ENCODE measurements at regions not wholly inside any gene's neighbourhood (a gene's known extent, or its start where the extent isn't known, plus 50 kb on each side); places are given as distances from the start of the nearest gene placed in this dataset.

DNA sequence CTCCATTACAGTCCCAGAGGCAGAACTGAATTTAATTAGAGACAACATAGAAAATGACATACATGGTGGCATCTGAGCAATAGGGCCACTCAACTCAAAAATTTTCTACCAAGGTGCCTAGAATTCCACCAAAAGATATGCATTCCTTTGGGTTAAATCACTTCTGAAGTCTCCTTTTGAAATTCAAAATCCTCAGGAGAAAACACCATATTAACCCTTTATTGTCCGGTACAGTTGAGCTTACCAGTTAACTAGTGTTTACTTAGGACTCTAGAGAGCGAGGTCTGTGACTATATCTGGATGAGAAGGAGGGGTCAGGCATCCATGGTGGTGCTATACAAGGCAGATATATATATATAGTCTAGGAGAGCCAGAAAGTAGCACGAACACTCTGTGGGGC is 355.6 kb upstream of the CAMK1G start:
- no peak for DNase-seq (ENCODE audit: low spot score)

DNA sequence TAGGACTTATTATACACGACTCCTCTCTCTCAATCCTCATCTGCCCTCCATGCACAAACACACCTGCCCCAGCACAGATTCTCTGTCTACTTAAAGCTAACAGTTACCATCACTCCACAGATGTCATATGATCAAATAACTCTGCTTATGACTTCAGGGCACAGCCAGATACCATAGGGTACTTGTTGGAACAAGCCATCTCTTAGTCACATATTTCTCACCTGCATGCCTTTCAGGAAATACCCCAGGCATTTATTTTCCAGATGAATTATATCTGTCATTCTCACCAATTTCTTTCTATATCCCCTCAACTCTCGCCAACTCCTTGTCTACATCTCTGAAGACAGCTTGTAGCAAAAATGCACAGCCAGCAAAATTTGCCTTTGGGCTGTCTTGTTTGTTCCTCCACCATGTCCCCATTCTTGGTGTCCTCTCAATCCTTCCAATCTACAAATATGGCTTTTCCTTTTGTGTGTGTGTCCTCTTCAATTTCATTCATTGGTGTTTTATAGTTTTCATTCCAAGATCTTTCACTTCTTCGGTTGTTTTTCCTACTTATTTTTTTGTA is 353.9 kb upstream of the CAMK1G start:
- no peak for DNase-seq (ENCODE audit: low spot score)

DNA sequence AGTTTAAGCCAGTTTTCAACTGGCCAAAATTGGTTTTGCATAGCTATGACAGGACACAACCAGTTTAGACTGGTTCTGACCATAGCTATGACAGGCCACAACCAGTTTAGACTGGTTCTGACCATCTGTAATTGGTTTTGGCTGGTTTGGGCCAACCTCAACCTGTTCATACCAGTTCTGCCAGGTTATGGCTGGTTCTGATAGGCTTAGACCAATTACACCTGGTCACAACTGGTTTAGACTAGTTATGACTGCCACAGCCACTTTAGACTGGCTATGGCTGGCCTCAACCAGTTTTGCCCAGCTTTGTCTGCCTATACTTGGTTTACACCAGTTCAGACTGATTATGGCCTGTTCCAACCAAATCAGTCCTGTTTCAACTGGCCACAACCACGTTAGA is 353.2 kb upstream of the CAMK1G start:
- DNase-seq (ENCODE audit: low spot score): no peak

DNA sequence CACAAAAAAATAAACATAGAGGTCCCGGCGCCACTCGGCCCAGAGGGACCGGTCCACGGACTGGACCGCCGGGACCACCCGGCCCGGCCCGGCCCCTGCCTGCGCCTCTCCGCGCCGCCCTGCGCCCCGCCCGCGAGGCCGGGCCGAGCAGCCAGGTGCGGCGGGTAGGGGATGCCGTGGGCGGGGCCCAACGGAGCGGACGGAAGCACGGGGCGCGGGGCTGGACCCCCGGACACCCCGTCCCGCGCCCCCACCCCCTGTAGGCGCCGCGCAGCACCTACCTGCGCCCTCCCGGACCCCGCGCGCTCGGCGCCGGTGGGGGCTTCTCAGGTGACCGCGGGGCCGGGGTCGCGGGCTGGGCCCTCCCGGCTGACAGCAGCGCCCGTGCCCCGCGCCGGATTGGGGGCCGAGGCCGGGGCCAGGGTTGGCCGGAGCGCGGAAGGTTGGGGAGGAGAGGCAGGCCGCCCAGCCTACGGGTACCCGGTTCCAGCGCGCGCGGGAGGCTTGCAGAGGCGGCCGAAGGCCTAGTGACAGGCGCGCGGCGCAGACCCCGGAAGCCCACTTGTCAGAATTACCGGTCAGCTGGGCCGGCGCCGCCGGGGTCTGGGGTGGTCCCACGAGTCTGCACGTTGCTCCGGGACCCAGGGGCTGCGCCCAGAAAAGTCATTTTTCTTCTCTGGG is 351.9 kb upstream of the CAMK1G start:
- no peak for DNase-seq (ENCODE audit: low spot score)

DNA sequence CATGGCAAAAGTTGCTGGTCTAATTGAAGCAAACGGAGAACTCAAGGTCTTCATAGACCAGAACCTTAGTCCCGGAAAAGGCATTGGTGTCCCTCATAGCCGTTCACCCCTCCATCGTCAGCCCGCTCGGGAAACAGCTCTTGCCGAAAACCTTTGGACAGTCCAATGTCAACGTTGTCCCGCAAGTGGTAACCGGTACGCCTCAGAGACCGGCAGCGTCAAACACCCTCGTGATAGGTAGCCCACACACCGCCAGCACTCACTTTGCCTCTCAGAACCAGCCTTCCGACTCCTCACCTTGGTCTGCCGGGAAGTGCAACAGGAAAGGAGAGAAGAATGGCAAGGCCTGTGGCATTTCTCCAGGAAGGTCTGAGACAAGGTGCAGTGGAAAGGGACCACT is 351.3 kb upstream of the CAMK1G start:
- no peak for DNase-seq (ENCODE audit: low spot score)

DNA sequence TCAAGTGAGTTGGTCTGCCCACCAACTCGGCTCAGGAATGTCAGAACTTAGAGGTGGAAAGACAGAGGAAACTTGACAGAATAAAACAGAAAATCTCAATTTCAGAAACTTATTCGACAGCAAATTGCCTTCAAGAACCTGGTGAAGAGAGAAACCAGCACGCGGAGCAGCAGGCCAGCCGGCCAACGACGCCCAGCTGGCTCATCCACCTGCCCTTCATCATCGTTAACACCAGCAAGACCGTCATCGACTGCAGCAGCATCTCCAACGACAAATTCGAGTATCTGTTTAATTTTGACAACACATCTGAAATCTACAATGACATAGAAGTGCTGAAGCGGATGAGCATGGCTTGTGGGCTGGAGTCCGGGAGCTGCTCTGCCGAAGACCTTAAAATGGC is 350.8 kb upstream of the CAMK1G start:
- no peak for DNase-seq (ENCODE audit: low spot score)

DNA sequence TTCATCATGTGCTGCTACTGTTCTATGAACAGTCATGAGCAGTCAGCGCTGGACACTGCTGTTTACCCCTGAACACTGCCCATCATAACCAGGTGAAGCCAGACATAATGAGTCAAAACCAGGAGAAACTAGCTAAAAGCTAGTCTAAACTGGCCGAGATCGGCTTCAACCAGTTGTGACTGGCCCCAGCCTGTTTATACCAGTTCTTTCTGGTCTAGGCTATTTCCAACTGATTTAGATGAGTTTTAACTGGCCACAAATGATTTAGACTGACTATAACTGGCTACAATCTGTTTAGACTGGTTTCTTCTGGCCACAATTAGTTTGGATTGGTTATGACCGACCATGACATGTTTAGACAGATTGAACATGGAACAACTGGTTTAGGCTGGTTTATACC is 348.3 kb upstream of the CAMK1G start:
- DNase-seq (ENCODE audit: low spot score): no peak

DNA sequence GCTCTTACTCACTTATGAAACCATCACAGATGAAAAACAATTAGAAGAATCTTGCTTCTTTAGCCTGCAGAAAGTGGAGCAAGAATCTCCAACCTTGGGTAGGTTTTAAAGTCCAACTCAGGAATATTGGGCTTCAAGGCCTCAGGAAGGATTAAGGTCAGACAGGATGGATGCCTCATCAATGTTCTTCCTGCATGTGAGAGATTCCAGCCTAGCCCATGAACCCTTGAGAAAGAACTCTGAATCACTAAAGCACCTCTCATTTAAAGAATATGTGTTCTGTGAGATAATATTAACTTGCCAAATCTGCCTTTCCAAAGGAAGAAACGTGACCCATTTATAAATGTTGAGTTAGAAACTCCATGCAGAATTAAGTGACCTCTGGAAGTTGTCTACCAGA is 345.2 kb upstream of the CAMK1G start:
- DNase-seq (ENCODE audit: low spot score): no peak

DNA sequence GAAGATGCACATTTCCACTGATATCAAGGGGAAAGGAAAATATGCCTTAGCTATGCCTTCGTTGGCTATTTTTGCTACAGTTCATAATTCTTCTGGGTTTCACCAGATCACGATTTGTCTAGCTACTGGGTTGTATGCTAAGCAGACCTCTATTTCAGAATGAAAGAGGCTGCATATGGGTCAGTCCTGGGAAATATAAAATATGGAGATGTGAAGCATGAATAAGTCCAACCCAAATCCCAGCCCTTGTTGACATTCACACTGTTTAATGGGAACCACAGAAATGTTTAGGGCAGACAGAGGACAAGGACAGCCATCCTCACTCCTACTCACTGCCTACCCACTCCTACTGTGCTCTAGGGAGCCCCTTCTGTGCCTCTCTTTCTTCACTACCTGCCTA is 343.2 kb upstream of the CAMK1G start:
- no peak for DNase-seq (ENCODE audit: low spot score)

DNA sequence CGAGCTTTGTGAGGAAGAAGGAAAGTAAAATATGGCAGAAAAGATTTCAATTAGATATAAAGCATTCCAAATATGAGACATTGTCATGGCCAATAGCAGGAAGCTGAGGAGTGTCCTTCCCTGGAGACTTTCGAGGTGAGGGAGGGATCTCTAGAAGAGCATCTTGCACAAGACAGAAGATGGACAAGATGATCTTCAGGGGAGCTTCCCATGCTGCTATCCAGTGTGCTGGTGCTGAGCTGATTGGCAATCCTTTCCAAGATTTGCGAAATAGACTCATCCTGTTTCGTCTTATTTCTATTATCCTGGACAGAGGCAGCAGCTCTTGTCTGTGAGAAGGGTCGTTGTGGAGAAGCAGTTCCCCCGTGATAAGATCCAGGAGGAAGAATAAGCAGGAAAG is 342.0 kb upstream of the CAMK1G start:
- no peak for DNase-seq (ENCODE audit: low spot score)

DNA sequence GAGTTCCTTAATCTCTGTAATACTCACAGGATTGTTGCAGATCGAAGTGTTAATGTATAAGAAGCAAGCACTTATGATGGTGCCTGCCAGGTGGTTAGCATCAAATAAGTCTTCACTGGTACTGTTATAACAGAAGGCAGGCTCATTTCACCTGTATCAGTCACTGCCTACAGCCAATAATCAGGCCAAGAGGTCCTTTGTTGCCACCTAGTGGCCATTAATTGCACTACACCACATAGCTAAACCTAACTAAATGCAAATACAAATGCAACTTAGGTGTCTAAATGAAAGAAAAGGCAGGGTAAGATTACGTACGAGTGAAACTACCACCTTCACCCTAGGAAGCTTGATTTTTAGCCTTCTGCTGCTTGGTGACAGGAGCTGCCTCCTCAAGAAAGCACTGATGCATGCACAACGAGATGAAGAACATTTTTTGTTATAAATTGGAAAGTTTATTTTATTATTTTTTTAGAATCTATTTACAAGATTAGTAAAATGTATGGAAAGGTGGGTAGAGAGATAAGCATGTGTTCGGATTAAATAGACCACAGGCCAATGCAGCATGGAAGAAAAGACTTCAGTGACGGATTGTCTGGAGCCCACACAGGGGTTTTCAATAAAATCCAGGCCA is 334.8 kb upstream of the CAMK1G start:
- DNase-seq (ENCODE audit: low spot score): peak; percentile 44

DNA sequence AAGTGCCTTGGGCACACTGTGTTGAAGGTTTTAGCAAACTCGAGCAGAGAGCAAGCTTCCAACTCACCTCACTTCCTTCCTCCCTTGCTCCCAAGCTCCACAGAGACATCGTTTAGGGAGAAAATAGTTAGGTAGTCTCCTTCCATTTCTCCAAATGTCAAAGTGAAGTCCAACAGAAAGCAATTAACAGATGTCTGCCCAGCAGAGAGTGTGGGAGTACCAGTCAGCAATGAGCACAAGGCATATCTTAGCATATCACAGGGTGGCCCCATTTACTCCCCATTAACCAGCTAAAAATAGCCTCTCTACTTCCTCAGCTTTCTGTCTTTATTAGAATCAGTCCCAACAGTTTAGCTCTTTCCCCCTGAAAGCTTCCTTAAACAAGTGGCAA is 334.2 kb upstream of the CAMK1G start:
- no peak for DNase-seq (ENCODE audit: low spot score)

DNA sequence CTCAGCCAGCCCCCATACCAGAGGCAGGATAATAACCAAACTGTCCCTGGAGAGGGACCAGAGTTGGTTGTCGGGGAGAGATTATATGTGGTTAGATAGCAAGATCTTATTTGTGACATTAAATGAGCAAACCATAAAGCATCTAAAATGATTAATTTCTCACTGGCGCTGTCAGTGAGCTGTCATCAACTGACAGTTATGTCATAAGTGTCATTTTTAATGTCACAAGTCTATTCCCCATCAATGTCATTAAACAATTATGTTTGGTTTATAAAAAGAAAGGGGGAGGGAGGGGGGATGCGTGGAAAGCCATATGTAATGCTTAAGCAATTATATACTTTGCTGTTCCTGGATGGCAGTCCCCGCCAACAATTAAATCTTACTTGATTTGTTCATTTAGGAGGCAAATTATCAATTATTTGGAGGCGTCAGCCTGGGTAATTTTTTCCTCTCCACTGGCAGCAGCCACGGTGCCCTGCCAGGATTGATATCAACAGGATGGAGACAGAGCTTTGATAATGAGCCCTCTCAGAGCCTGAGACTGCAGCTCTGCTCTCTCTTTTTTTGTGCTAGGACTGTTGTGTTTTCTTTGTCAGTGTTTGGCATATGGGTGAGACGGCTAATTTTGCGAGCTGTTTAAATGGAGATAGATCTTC is 333.6 kb upstream of the CAMK1G start:
- no peak for DNase-seq (ENCODE audit: low spot score)

DNA sequence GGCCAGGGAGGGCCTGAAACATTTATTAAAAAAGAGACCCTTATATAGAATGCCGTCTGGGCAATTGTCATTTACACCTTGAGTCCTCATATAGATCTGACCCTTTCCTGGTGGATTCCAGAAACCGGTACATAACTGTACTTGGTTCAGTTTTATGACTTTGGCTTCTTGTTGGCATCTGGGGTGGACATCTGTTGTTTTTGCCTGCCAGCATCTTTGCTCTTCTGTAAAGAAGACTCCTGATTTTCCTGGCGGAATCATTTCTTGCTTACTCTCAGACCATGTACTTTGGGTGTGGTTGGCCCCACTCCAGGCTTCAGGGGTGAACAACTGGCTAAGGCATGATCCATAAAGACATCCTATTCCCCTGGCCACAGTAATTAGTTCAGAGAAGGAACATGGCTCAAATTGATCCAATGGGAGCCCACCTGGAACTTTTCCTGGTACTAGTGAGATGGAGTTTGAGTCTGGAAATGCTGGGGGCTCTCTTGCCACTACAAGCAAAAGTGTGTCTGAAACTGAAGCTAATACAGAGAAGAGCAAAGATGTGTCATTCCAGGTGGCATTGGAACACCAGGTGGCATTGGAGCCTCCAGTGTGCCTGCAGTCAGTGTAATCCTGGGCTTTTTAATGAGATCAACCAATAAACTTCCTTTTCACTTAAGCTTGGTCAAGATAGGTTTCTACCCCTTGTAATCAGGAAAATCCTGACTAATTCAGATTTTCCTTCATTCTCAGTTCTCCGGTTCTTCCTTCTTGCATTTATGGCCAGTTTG is 332.5 kb upstream of the CAMK1G start:
- DNase-seq (ENCODE audit: low spot score): no peak

DNA sequence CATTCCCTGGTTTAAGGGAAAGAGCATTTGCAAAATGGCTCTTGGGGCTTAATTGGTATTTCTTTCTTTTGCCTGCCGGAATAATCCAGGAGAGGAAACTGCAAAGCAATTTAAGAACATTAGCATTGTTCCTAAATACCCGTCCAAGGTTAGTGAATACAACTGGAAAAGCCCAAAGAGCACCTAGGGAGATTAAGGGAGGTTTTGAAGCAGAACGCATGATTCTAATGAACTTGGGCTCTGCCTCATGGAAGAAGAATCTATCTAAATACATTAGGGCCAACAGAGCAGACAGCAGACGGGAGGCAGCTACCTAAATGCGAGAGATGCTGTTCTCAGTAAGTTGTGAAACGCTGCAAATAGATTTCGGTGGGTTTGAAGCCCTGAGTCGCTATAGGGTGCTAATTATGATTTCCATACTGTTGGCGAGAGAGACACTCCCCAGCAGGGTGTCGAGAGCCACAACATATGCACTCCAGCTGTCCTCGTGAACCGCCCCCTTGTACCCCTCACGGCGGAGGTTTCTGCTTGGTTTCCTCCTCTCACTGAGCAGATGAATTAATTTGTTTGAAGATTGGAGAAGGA is 326.7 kb upstream of the CAMK1G start:
- DNase-seq (ENCODE audit: low spot score): no peak

DNA sequence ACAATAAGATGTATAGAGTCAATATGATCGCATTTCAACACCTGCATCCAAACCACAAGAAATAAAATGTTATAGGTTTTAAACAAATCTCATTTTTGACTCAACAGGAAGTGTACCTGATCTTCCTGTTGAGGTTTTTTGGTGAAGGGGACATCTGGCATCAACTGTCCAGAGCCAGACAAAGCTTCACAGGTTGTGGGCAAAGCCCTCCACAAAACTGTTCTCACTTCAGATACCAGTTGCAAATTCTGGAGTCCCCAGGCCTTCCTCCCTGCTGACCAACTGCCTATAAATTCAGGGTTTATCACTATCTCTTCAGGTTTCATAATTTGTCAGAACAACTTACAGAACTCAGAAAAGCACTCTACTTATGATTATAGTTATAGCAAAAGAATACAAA is 326.1 kb upstream of the CAMK1G start:
- DNase-seq (ENCODE audit: low spot score): no peak

DNA sequence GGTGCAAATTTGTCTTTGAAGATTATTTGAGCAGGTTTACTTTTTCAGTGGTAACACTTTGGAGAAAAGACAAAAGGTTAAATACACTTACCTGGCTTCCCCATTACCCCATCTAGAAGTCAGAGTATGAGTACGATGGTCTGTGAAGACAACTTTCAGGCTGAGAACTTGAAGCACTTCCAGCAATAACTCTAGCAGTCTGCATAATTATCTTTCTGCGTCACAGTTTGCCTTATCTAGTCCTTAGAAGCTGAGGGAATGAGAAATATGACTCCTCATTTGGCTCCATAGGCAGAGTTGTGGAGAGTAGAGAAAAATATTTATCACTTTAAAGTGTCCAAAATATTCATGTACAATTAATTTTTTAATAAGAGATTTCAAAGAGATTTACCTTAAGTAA is 323.4 kb upstream of the CAMK1G start:
- no peak for DNase-seq (ENCODE audit: low spot score)

DNA sequence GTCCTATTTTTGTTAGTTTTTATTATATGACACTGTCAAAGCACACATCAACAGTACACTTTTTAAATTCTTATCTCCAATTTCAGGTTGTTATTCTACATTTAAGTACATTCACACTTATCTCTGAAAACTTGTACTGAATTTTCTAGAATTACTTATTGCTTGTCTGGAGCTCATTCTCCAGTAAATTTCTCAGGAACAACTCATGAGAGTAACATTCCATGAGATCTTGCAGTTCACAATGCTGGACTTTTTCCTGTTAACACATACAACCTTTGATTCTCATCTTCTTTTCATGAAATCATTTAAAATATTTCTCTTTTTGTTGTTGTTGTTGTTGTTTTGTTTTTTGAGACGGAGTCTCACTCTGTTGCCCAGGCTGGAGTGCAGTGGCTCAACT is 320.9 kb upstream of the CAMK1G start:
- no peak for DNase-seq (ENCODE audit: low spot score)

DNA sequence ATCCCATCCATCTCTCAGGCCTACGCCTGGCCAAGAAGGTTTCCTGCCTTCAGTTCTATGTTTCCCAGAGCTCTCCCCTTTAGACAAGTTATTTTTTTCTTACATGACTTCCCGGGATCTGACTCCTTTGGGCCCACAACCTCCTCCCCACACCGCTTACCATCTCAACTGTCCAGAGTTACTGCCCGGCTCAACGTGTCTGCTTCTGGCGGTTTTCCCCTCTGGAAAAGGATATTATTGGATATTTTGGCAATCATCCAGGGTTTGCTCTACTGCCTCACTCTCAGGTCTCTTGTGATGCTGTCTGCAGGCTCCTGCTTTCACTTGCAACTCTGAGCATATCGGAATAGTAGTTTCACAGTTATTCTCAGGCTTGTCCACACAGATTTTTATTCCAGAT is 318.2 kb upstream of the CAMK1G start:
- no peak for DNase-seq (ENCODE audit: low spot score)

DNA sequence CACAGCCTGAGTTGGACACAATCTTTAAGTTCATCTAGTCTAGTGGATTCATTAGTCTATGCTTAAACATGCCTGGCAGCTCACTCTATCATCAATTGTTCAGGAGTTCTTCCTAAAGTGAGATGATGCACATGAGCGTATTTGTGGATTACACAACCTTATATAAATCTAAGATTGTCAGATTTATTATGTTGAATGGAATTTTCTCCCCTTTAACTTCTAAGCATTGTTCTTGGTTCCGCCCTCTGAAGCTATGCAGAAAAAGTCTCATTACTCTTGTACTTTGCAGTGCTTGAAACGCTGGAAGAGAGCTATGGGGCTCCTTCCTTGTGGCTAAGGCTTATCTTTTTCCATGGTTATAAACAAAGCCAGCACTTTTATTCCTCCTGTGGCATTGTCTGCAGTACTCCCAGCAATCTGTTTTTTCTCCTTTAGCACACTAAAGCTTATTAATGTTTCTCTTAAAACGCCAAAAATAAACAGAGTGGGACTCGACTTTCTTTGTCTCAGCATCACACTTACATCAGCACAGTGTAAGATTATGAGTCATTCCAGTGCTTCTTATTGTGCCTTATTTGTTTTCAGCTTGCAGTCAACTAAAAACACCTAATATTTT is 316.8 kb upstream of the CAMK1G start:
- no peak for DNase-seq (ENCODE audit: low spot score)

DNA sequence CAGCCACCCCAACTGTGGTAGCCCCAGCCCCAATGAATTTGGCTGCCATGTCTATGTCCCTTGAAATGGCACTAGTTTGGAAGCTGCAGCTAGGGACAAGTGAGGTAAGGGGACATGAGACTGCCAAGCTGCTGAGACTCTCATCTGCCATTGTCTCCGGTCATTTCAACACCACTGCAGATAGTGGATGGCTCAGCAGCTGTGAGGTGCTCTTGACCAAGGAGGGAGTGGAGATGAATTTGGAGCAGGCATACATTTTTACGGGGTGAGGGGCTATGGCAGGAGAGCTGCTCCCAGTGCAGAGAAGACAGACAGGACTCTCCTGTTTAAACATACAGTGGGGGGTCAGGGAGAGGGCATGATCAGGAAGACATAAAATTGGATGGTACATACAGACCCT is 315.5 kb upstream of the CAMK1G start:
- no peak for DNase-seq (ENCODE audit: low spot score)

DNA sequence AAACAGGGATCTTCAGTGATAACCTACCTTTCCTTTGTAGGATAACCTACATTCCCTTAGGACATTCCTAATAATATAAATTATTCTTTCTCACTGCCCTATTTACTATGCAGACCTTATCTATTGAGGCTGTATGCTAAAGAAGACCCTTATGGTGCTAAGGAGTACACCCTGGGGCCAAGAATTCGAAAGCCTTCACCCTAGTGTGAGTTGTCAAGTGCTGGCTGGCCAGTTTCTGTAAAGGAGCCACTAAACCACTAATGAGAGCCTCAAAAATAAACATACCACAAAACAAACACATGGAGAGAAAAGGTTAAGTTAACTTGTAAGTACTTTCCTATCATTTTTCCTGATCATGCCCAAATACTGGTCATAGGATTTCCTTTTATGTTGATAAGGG is 315.0 kb upstream of the CAMK1G start:
- no peak for DNase-seq (ENCODE audit: low spot score)

Measured in germinal center (tissue), 1 donor.